Loucy (cell line): ENCODE measurements at regions not wholly inside any gene's neighbourhood (a gene's known extent, or its start where the extent isn't known, plus 50 kb on each side); places are given as distances from the start of the nearest gene placed in this dataset.

Experiments
- CTCF ChIP-seq: fragments of 200-600 bp; sonication (generic); conservative IDR thresholded peaks from 2 replicates; pipeline ENCODE4 v1.5.1; 2014; ENCODE audit warnings: mild to moderate bottlenecking, antibody characterized with exemption, low read length
- EZH2phosphoT487 ChIP-seq: fragments of 200-600 bp; IDR thresholded peaks from 2 replicates; pipeline ENCODE4 v1.6.1; 2018; ENCODE audit warnings: antibody characterized with exemption, mild to moderate bottlenecking, moderate library complexity, borderline replicate concordance

- TF ChIP-seq CTCF = no peak
- TF ChIP-seq EZH2phosphoT487 = no peak
These were observed 816.0 kb upstream of the CDH9 start for GRCh38 chr5:27854243-27854852.
